Ovary (tissue), 7 donors: ENCODE measurements at regions not wholly inside any gene's neighbourhood (a gene's known extent, or its start where the extent isn't known, plus 50 kb on each side); places are given as distances from the start of the nearest gene placed in this dataset.

Source experiments
- DNase-seq, 5 donors: peaks; one replicate each; pipeline ENCODE4 v3.0.0-alpha.2; 2019 to 2020
- H3K27ac ChIP-seq, 2 donors: fragments of 200-600 bp; one replicate each; pipeline versions ENCODE4 v1.5.1 to v1.8.0; 2019 to 2022
- H3K27me3 ChIP-seq: fragments of 200-600 bp; one replicate; pipeline ENCODE4 v1.8.0; 2022
- H3K36me3 ChIP-seq: fragments of 200-600 bp; sonication (generic); one replicate; pipeline ENCODE4 v1.5.1; 2019
- H3K4me1 ChIP-seq: one replicate; pipeline ENCODE4 v1.8.1; 2013; ENCODE audit warnings: mild to moderate bottlenecking, moderate library complexity; ENCODE audit not compliant: insufficient read depth
- H3K4me3 ChIP-seq: fragments of 200-600 bp; sonication (generic); one replicate; pipeline ENCODE4 v1.5.1; 2017
- H3K9me3 ChIP-seq, 2 donors: fragments of 200-600 bp in 1 of 2; sonication (generic) in 1 of 2; one replicate each; pipeline versions ENCODE4 v1.5.1 to v1.8.1; 2013 to 2019; ENCODE audit warnings: mild to moderate bottlenecking in 1 of 2, moderate library complexity in 1 of 2
- CTCF ChIP-seq, 3 donors: fragments of 450-650 bp in 2 of 3; fragments of 200-600 bp in 1 of 3; IDR thresholded peaks; one replicate each; pipeline versions ENCODE4 v1.5.1 to v1.8.0; 2016 to 2022; ENCODE audit warnings: antibody characterized with exemption in 3 of 3, mild to moderate bottlenecking in 1 of 3
- EP300 ChIP-seq: sonication (generic); formaldehyde crosslinking; IDR thresholded peaks from one replicate; pipeline ENCODE4 v1.6.1; 2017; ENCODE audit warnings: antibody characterized with exemption
- POLR2A ChIP-seq: fragments of 450-650 bp; IDR thresholded peaks from one replicate; pipeline ENCODE4 v1.6.1; 2017; ENCODE audit warnings: antibody characterized with exemption, mild to moderate bottlenecking, moderate library complexity
- WGBS, 3 donors: extraction: QIAGEN DNeasy Blood & Tissue Kit in 1 of 3; methylation state at CpG; one replicate each; pipeline versions ENCODE4 v1.1.5 to v1.1.7; 2013 to 2017; 5-methylcytosine and 5-hydroxymethylcytosine counted together
- intact Hi-C, 4 donors: fragments of 100-400 bp; cut with DNase I; formaldehyde crosslinking; loops; one replicate each; pipeline versions ENCODE4 v1.11.0 to v1.15.1; 2022 to 2023
- donor health status: DM: no; HTN: no; CAD: no; lungs with moderate emphysema.
- donor health status: DM: no; HTN: no; CAD: no.
- donor health status: Bipolar disorder and iron deficiency.
- donor health status: DM: no; HTN: no; CAD: no.
- donor health status: DM: yes; HTN: yes; CAD: no.

- no peak for TF ChIP-seq CTCF (IDR thresholded peaks at IDR 0.05)
- no peak for TF ChIP-seq POLR2A
- TF ChIP-seq EP300 = no peak
- no peak for DNase-seq
- no peak overlapping the region for H3K4me3 ChIP-seq
- 70 to 82% (median 78%) methylated on average over 11 of the region's 11 CpGs for WGBS, 3 donors
- no peak overlapping the region for H3K27ac ChIP-seq
- peaks cover 0 to under 1% of the 10 kb centered on the region in 2 donors for H3K9me3 ChIP-seq
- H3K36me3 ChIP-seq = no peaks in the 10 kb centered on the region
- H3K27me3 ChIP-seq = no peaks in the 10 kb centered on the region
- intact Hi-C loops = no loop called here
- no peaks in the 10 kb centered on the region for H3K4me1 ChIP-seq
These were observed 228.5 kb upstream of the AJAP1 start for GRCh38 chr1:4425892-4426291.

- Histone ChIP-seq H3K4me3 (no peak overlapping the region), H3K36me3 (no peaks in the 10 kb centered on the region), H3K9me3 (no peaks in the 10 kb centered on the region), H3K27me3 (no peaks in the 10 kb centered on the region), H3K4me1 (no peaks in the 10 kb centered on the region), H3K27ac (no peak overlapping the region)
- TF ChIP-seq CTCF (IDR thresholded peaks at IDR 0.05) (no peak), EP300 (no peak), POLR2A (no peak)
- DNase-seq = no peak
- intact Hi-C loops = no loop called here
These were observed 225.7 kb upstream of the AJAP1 start for GRCh38 chr1:4428711-4429110.

- Histone ChIP-seq H3K9me3 (no peaks in the 10 kb centered on the region), H3K27ac (no peak overlapping the region), H3K4me3 (no peak overlapping the region), H3K4me1 (no peaks in the 10 kb centered on the region), H3K36me3 (no peaks in the 10 kb centered on the region), H3K27me3 (no peaks in the 10 kb centered on the region)
- TF ChIP-seq CTCF (IDR thresholded peaks at IDR 0.05) (no peak), POLR2A (no peak), EP300 (no peak)
- DNase-seq = no peak
- 79 to 83% (median 82%) methylated on average over 10 of the region's 10 CpGs for WGBS, 3 donors
- intact Hi-C loops = no loop called here
These were observed 223.7 kb upstream of the AJAP1 start for GRCh38 chr1:4430406-4431365.

GRCh38 chr1:4431491-4431890 lies 222.9 kb upstream of the AJAP1 start:
- no peaks in the 10 kb centered on the region for H3K27me3 ChIP-seq
- H3K4me1 ChIP-seq = no peaks in the 10 kb centered on the region
- TF ChIP-seq POLR2A = no peak
- TF ChIP-seq CTCF (IDR thresholded peaks at IDR 0.05) = no peak
- H3K4me3 ChIP-seq = no peak overlapping the region
- WGBS, 3 donors = 69 to 74% (median 74%) methylated on average over 6 of the region's 6 CpGs
- intact Hi-C loops = no loop called here
- no peaks in the 10 kb centered on the region for H3K9me3 ChIP-seq
- H3K27ac ChIP-seq = no peak overlapping the region
- no peaks in the 10 kb centered on the region for H3K36me3 ChIP-seq
- DNase-seq = no peak
